Inflammatory macrophage treated with lipopolysaccharide for 1 hour (primary cell): ENCODE measurements at regions not wholly inside any gene's neighbourhood (a gene's known extent, or its start where the extent isn't known, plus 50 kb on each side); places are given as distances from the start of the nearest gene placed in this dataset.
"Not testable (repeated sequence)": the region's sequence is repeated elsewhere in the genome, so short reads cannot be mapped to it uniquely, and the experiment has no call there.

Experiments
- DNase-seq, 2 donors: peaks; one replicate each; pipeline ENCODE4 v3.0.0-alpha.2; 2020 to 2022

GRCh38 chr1:208349694-208350330 lies 105.6 kb upstream of the PLXNA2 start:
- DNase-seq, result no peak

DNA sequence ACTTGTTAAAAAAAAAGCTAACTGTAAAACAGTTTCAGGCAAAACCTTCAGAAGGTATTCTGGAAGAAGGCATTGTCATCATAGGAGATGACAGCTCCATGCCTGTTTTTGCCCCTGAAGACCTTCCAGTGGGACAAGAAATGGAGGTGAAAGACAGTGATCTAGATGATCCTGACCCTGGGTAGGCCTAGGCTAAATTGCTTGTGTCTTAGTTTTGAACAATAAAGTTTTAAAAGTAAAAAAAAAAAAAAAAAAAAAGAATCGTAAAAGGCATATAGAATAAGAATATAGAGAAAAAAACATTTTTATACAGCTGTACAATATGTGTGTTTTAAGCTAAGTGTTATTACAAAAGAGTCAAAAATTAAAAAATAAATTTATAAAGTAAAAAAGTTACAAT lies 106.6 kb upstream of the PLXNA2 start:
- no peak for DNase-seq

- DNase-seq, result no peak
These were observed 107.7 kb upstream of the PLXNA2 start for GRCh38 chr1:208351838-208352237.

- not testable (repeated sequence) for DNase-seq
These were observed 109.6 kb upstream of the PLXNA2 start for GRCh38 chr1:208353797-208354196.

DNA sequence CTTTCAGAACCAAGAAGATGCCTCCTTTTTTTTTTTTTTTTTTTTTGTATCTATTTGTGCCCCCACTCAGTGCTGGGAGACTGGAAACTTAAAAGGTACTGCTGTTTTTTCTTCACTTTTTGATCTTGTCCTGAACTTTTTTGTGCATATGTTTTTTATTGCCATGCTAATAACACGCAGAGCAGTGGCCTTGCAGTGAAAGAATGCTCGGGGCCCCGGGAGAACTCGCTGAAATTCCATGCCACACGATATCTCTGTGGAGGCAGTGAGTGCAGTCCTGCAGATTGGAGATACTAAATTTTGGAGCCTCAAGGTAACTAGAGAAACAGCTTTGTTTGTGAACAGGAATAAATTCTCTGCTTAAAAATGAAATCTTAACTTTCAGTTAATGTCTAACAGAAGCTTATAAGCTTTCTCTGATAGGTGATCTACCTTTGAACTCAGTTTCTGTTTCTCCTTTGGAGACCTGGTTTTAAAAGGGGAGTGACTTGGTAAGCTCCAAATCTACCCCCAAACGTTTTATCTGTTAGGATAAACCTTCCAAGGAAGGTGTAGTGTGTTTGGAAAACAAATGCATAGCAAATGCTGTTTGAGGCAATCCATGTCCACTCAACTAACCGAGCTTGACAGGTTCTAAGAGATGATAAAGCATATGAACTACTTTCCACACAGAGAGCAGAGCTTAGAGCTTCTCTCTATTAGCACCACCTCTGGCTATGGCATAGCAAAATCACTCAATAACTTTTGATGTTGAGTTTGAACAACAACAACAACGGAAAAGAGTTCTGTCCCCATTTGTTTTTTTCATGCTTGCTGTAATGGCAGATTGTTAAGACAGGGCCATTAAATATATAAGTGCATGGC lies 113.7 kb upstream of the PLXNA2 start:
- DNase-seq, result no peak

GRCh38 chr1:208358651-208359050 lies 114.5 kb upstream of the PLXNA2 start:
- DNase-seq, result no peak

DNA sequence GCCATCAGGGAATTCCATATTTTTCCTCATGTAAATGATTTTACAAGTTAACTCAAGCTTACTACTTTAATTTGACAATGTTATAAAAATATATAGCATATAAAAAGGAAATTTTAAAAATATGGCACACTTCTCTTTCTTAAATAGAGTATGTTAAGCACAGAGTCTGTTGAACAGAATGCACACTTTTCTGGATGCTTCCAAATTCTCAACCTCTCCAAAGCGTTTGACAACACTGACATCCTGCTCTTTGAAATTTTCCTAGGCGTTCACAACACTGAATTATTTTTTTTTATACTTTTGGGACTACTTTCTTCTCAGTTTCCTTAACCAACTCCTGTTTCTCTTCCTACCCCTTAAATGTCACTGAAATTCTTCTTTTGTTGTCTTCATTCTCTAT lies 117.8 kb upstream of the PLXNA2 start:
- DNase-seq, result no peak

- DNase-seq, result no peak
These were observed 122.4 kb upstream of the PLXNA2 start for GRCh38 chr1:208366559-208366958.

- DNase-seq, result no peak
These were observed 124.9 kb upstream of the PLXNA2 start for GRCh38 chr1:208369045-208369444.

DNA sequence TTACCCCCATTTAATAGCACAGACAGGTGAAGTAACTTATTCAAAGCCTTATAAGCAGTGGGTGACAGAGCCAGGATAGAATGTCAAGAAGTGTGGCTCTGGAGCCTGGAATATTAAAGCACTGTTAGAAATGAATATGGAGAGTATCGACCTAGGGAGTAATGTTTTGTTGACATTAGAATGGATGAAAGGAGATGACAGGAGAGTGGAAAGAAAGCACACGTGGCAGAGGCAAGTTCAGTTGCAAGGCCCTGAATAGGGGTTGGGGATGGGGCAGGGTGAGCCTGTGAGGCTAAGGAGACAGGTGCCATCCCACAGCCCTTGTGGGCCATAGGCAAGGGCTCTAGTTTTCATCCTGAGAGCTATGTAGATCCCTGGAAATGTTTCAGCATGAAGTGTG lies 125.5 kb upstream of the PLXNA2 start:
- DNase-seq, result no peak

DNA sequence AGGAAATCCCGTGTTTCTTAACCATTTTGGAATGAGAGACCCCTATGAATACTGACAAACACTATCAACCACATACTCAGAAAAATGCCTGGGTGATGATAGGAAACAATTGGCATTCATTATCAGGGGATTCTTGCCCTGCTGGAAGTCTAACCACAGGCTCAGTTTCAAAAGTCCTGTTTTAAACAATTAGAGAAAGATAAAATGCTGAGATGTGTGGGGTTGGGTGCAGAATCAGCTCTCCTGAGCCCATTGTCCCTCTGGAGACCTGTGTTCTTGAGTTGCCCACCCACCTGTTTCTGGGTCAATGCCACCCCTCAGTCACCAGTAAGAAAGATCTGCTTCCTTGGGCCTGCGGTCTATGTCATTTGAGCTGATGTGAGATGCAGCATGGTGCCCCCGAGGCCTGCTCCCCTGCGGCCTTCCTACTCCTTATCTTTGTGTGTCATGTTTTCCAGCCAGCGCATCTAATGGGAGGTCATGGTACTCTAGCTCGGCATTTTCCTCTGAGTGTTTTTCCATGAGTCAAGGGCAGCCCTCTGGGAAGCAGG lies 130.3 kb upstream of the PLXNA2 start:
- no peak for DNase-seq

DNA sequence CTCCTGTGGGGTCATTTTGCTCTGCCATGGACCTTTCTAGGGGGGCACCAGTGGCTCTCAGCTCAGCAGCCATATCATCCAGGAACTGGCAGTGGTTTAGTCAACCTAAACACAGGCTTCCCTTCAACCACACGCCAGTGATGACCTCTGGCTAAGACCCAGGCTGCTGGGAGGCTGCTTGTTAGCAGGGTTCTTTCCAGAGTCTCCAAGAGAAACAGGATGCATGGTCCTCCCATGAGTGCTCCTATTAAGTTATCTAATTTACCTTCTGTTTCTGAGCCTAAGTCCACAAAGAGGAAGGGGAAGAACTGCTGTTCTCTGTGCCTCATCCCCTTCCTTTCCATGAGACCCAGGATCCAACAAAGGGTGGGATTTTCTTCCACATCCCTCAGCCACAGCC lies 137.3 kb upstream of the PLXNA2 start:
- no peak for DNase-seq

DNA sequence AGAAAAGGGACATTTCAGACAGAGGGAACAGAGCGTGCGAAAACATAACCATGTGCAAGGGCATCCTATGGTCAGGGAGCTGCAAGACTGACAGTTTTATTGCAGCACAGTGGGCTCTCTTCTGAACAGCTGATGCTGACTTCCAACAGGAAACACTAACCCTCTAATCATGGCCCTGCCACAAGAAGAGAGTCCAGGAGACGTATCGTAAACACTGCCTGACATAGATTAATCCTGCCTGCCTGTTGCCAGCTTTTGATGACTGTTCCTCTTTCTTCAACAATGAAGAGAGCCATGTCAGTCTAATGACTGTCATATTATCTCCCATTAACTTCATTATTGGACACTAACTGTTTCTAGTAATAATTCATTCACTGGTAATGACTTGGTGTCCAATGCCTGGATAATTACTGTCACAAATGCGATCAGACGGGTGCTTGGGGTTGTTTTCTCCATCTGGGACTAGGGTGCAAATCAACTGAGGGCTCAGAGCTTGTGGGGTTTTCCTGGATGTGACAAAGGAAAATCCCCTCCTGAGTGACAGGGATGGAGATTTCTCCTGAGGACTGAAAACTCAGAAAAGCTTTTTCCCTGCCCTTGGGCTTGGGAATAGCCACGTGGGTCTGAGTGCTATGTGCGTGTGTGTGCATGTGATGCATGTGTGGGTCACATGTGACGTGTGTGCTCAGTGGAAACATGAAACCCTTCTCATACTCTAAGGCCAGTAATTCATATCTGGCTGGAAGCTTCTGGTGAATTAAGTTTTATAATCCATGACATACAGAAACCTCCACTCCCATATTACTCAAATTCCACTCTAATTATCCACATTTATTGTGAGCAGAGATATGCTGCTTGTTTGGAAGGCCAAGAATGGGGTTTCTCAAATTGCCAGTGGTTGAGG lies 144.0 kb upstream of the PLXNA2 start:
- DNase-seq, result no peak

GRCh38 chr1:208393416-208393815 lies 149.2 kb upstream of the PLXNA2 start:
- no peak for DNase-seq

DNA sequence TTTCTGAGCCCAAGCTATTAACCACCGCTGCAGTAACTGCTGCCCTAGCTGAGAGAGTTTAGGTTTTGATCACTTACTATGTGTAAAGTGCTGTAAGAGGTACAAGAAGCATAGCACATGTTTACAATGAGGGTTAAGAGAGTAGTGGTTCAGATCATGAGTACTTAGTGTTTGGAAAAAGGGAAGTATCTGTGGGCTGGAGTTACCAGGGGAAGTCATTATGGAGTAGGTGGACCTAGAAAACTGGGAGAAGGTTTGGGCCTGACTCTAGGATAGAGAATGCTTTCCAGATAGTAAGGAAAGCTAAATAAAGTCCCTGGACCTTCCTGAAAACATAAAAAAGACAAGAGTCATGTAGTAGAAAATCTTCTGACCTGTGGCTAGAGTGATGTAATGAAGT lies 149.6 kb upstream of the PLXNA2 start:
- peak; percentile 27 to 44 for DNase-seq

- DNase-seq, result no peak
These were observed 153.1 kb upstream of the PLXNA2 start for GRCh38 chr1:208397286-208397685.

- DNase-seq, result no peak
These were observed 160.8 kb upstream of the PLXNA2 start for GRCh38 chr1:208405014-208405413.

- DNase-seq, result no peak
These were observed 165.0 kb upstream of the PLXNA2 start for GRCh38 chr1:208409176-208409575.

DNA sequence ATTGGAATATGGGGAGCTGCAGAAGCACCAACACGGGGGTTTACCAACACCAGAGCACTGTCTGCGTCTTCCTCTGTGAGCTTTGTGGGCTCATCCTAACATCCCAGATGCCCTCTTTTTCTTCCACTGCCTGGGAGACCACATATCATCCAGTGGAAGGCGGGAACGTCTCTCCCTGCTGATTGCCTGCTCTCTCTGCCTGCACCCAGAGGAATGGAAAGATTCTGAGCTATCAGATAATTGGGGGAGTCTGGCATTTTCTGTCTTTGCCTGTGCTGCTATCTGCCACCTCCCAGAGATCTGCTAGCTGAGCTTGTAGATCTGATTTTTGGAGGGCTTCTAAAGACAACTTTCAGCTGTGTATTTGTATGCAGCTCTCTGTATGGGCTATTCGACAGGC lies 166.2 kb upstream of the PLXNA2 start:
- no peak for DNase-seq

DNA sequence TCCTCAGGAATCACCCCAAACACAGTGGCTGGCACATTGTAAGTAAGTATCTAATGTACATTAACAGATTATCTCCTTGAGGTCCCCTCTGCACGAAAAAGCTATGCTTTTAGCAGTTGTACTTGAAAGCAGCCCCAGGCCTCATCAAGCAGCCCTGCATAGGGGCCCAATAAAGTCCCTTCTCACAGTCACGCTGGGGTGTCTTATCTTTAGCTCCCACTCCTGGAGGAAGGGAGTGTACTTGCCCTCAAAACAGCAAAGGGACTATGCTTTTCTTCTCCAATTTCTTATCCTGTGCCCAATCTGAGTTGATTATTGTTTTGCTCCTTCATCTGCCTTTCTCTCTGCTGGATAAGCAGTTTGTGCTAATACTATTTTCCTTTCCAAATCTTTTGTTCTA lies 168.8 kb upstream of the PLXNA2 start:
- no peak for DNase-seq

DNA sequence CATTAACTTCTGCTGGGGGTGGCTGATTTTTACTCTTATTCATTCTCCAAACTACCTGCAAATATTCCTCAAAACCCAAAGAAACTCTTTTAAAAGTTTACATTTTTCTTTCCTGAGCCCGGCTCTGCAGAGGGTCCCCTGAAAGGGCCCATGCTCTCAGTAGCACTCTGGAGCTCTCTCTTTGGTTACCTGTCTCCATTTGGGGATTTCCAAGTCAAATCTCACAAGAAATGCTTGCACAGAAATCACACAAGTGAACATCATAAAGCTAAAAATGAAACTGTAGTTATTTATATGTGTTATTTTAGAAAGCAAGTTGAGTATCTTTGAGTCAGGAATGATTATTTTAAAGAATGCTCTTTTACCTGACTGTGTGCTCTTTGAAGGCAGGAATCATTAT lies 174.5 kb upstream of the PLXNA2 start:
- DNase-seq, result no peak

- DNase-seq, result no peak
These were observed 175.7 kb upstream of the PLXNA2 start for GRCh38 chr1:208419746-208420420.

- DNase-seq, result no peak
These were observed 176.5 kb upstream of the PLXNA2 start for GRCh38 chr1:208420696-208421095.
